Activated T-cell treated with anti-CD3 and anti-CD28 coated beads for 24 hours (primary cell): ENCODE measurements at regions not wholly inside any gene's neighbourhood (a gene's known extent, or its start where the extent isn't known, plus 50 kb on each side); places are given as distances from the start of the nearest gene placed in this dataset.

Experiments
- DNase-seq: peaks from one replicate; pipeline ENCODE4 v3.0.0-alpha.2; 2020; ENCODE audit warnings: low read depth

- no peak for DNase-seq
Observed at GRCh38 chr1:30034105-30034626, 689.2 kb downstream of the MATN1 start.

GRCh38 chr1:30033256-30034104, 689.9 kb downstream of the MATN1 start:
- no peak for DNase-seq

DNA sequence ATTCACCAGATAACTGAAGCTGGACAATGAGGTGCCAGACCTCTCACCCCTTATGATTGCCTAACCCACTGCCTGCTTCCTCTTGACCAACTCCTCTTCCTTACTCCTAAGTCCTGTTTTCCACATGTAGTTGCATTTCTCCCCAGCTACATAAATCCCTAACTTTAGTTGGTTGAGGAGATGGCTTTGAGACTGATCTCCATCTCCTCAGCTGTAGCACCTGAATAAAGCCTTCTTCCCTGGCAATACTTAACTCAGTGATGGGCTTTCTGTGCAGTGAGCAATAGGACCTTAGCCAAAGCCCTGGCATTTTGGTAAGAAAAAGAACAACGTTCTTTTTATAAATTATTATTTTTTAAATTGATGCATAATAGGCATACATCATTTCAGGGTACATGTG, 691.1 kb downstream of the MATN1 start:
- no peak for DNase-seq

- no peak for DNase-seq
Observed at GRCh38 chr1:30029677-30030076, 693.7 kb downstream of the MATN1 start.

DNA sequence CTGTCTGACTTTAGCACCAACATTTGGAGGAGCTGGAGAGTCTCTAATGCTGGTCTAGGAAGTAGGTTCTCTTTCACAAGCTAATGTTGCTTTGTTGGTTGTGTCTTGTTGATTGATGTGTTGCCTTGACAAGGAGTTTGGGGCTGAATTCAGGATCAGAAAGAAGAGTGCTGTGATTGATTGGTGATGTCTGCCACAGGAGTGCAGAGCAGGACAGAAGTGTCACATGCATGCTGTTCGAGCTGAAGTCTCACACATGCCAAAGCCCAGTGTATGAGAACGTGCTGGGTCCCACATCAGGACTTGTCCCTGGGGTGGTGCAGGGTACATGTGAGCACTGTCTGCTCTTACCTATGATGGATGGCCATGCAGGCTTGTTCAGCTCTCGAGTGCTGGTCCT, 694.4 kb downstream of the MATN1 start:
- no peak for DNase-seq

DNA sequence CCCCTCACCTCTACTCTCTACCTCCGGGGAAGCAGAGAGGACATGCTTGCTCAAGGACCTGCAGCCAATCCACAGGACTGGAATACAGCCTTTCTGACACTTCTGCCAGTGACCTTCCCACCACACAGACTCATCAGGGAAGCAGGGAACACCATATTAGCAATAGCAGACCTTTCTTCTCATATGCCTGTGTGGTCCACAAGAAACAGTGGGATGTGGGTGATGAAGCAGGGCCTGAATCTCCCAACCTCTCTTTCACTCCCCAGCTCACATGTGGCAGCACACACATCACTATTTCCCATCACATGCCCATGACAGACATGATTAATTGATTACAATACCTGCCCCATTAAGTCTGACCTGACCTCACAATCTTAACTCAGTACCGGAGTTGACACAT, 695.1 kb downstream of the MATN1 start:
- no peak for DNase-seq

GRCh38 chr1:30027247-30027646, 696.1 kb downstream of the MATN1 start:
- no peak for DNase-seq

GRCh38 chr1:30024411-30025195, 698.8 kb downstream of the MATN1 start:
- DNase-seq: no peak

DNA sequence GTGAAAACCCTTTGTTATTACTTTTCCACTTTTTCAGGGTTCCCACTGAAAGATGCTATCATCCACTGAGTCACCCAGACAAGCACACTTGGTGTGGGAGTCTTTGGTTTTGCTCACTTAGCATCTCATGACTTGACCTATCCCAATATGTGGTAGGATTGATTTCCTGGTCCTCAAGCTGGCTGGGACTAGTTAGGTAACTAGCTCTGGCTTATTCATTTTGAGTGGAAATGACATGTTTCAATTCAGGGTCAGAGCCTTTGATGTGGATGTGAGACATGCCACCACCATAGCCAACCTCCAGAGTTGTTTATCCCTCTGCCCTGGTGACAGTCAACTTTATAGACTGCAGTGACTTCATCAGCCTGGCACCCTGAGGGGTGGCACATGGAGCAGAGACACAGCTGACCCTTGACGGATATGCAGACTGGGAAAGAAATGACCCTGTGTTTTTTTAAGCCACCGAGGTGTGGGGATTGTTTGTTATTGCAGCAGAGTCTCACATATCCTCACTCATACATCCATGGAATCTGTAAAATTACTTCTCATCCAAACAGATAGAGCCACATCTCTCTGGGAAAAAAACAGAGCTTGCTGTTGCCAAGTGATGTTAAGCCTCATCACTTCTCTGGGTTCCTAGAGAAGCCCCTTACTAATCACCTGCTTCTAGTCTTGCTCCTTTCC, 699.9 kb downstream of the MATN1 start:
- no peak for DNase-seq

GRCh38 chr1:30014031-30014430, 709.4 kb downstream of the MATN1 start:
- no peak for DNase-seq

DNA sequence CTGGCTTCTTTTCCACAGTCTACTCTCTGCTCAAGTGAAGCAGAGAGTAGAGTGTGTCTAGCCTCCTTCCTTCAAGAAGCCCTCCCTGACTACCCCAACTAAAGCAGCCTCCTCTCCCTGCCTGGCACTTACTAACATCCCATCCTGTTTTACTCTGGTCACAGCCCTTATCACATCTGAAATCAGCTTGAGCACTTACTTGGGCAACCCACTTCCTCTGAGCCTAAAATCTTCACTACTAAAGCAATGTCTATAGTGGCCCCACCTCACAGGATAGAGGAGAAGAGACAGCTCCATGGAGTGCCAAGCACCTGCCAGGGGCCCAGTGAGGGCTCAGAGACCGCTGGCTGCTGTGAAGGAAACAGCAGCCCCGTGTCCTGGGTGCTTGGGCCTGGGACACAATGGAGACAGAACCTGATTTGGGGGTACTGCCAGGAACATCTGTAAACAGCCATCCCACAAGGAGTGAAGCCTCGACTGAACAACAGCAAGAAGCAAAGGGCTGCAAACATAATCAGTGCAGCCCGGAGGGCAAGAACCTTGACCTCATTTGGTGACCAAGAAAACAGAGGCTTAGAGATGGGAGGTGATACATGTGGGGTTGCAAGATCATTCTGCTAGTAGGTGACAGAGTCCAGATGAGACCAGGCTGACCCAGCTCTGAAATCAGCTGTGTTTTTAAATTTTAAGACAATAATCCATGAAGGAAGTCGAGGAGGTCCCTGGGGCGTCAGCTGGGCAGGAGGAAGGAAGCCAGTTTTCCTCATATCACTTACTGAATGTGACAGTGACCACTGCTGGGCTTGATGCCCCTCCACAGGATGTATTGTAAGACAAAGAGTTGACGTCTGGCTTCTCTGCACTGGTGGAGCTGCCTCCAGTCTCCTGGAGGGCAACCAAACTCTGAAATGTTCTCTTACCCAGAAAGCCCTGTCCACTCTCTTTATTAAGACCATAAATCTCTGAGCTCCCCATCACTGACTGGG, 710.6 kb downstream of the MATN1 start:
- no peak for DNase-seq

DNA sequence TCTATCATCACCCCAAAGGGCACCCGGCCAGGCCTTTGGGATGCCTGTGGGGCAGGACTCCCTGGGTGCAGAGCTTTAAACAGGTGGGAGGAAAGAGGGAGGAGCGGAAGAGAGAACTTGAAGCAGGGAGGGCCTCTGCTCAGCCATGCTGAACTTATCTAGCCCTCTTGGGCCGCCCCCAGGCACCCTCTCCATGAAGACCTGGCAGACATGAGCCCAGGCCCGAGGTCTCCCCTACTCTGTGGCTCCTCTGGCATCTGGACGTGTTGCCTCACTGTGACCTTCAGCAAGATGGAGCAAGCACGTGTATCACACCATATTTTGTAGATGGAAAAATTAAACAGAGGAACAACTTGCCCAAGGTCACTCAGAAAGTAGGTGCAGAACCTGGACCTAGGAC, 711.4 kb downstream of the MATN1 start:
- no peak for DNase-seq

DNA sequence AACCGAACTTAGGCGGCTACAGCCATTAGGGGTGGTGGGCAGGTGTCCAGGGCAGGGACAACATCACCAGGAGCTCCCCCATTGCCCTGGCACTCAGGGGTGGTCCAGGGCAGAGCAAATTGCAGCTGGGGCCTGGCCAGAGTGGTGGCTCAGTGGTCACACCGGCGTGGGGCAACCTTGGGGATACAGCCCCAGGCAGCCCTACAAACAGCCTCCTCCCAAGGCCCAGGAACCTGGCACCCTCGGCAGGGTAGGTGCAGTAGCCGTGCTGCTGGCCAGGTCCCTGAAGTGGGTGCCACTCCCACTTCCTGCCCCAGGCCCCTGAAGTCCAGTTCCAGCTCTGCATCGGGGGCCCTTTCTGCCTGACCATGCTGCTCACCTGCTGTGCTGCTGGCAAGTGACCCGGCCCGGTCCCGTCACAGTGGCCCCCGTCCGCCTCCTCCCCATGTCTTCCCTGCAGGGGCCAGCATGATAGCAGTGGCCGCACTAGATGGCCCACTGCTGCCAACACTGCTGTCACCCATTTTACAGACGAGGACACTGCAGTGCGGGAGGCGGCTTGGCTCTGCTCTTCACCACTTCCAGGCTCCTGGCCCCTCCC, 712.8 kb downstream of the MATN1 start:
- no peak for DNase-seq

GRCh38 chr1:30009720-30010119, 713.7 kb downstream of the MATN1 start:
- DNase-seq: no peak

DNA sequence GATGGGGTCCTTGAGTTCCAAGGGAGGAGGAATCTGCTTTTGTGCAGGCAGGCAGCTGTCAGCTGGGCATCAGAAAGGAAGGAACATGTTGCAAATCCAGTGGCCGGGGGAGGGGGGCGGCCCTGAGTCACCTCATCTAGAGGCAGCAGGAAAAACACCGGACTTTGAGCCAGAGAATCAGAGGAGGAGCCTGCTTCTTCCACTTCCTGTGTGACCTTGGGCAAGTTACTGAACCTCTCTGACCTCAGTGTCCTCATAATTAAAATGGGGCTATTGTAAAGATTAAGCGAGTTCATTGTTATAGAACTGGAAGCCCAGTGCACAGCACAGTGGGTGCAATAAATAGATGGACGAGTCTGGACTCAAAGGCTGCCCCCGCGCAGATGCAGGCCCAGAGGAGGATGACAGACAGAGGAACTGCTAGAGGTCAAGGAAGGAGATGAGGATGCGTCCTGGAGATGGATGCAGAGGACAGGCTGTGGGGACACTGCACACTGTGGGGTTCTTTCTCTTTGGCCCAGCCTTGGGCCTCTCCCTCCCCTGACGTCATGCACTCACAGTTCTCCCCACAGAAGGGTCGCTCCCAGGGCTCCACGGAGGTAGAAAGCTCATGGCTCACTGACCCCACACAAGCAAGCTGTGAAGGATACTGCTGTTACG, 714.3 kb downstream of the MATN1 start:
- no peak for DNase-seq

- no peak for DNase-seq
Observed at GRCh38 chr1:30008372-30008997, 714.9 kb downstream of the MATN1 start.

DNA sequence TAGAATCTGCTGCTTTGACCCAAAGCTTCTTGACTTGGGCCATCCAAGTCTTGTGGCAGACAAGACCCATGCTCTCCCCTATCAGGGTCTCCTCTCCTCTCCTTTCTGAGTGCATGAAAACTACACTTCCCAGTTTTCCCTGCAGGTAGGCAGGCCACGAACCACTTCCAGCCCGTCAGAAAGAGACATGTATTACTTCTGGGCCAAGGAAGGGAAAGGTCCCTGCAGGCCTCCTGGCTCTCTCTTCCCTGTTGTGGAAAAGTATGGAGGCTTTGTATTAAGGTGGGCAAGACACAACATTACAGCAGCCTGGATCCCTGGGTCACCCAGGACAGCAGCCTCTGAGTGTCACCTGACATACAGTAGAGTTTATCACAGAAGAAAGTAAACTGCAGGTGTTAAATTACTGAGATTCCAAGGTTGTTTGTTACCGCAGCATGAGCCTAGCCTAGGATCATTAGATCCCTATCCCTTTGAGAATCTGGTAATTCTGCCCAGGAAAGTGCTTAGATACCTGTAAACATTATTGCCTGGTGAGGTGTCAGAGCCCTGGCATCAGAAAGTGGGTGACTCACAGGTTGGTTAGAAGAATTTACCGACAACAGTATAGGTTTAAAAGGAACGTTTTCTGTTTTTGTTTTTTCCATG, 717.3 kb downstream of the MATN1 start:
- DNase-seq: no peak

DNA sequence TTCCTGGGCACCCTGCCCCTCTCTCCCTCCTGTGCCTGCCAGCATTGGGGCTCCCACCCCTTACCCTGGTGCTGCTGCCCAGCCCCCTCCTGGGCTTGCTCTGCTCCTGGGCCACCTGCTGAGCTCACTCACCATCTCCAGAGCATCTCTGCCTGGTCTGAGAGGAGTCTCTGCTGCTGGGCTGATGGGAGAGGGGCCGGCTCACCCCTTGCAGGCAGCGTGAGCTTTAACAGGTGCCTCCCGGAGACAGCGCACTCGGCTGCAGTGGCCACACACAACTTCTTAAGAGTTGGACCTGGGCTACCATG, 721.7 kb downstream of the MATN1 start:
- no peak for DNase-seq

DNA sequence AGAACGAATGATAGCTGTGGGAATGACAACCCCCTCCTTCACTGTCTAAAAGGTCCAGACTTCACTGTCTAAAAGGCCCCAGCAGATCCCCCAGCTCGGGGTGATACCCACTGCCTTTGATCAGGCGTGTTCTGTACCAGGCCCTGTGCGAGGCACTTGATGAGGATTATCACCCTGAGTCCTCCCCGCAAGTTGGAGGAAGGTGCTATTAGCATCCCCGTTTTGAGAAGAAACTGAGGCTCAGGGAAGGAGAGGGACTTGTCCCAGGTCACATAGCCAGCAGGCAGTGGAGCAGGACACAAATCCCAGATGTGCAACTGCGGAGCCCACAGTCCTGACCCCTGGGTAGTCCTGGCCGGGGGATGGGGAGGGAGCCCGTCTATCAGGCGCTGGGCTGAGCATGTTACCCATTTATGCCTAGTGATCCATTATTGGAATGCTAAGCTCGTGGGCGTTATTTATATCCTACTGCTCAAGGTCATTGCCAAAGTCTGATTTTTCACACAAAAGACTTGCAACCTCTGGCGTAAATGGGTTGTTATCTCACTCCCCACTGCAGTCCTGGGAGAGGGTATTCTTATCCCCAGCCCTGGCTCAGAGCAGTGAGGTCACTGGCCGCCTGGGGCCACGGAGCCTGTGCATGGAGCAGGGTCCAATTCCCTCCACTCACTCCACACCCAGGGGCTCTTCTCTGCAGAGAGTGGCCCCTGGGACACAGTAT, 722.2 kb downstream of the MATN1 start:
- no peak for DNase-seq
